ENCODE measurements at regions not wholly inside any gene's neighbourhood (a gene's known extent, or its start where the extent isn't known, plus 50 kb on each side); places are given as distances from the start of the nearest gene placed in this dataset.
A peak's percentile ranks its signal among the peaks of the same experiment; 100 is the strongest.

DNA sequence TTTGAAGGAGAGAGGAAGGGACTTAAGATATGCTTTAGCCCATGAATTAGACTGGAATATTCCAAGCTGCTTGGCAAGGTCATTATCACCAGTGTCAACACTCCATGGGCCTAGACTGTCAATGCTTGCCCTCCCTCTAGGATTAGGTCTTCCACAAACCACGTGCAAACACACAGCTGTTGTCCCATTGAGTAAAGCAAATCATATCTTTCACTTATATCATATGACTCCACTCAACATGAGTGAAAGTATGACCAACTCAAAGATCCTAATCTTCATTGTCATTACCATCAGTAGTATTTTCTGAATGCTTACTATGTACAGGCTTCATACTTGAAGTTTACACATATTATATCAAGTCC, 57.0 kb upstream of the GRAMD2B start (continued):
- TF ChIP-seq ZNF253 (CRISPR knock-in tag; IDR thresholded peaks at IDR 0.05; ENCODE audit: borderline replicate concordance): no peak
- no peak for TF ChIP-seq SIN3B (IDR thresholded peaks at IDR 0.05; ENCODE audit: low read length)
- no peak for TF ChIP-seq ZNF589 (CRISPR knock-in tag; conservative IDR thresholded peaks at IDR 0.05)
- TF ChIP-seq ZNF335 (CRISPR knock-in tag; IDR thresholded peaks at IDR 0.05): no peak
- TF ChIP-seq ZNF441 (CRISPR knock-in tag; IDR thresholded peaks at IDR 0.05; ENCODE audit: borderline replicate concordance): no peak
- no peak for TF ChIP-seq U2AF1 (optimal IDR thresholded peaks at IDR 0.05; ENCODE audit: low read depth, low read length)
- TF ChIP-seq ZSCAN9 (CRISPR knock-in tag; IDR thresholded peaks at IDR 0.05; ENCODE audit: borderline replicate concordance): peak; percentile 82; the same call in 1 of the 2 replicates
- TF ChIP-seq ZNF224 (CRISPR knock-in tag; IDR thresholded peaks at IDR 0.05): no peak
- no peak for TF ChIP-seq KDM5A (IDR thresholded peaks at IDR 0.05; ENCODE audit: borderline replicate concordance, low read length)
- peak; percentile 97 for TF ChIP-seq BCL6 (CRISPR knock-in tag; IDR thresholded peaks at IDR 0.05)
- TF ChIP-seq ATRX (CRISPR knock-in tag; IDR thresholded peaks at IDR 0.05; ENCODE audit: borderline replicate concordance): no peak
- no peak for TF ChIP-seq MXD1 (CRISPR knock-in tag; IDR thresholded peaks at IDR 0.05)
- TF ChIP-seq BRCA1 (CRISPR knock-in tag; IDR thresholded peaks at IDR 0.05): no peak
- TF ChIP-seq ZNF101 (CRISPR knock-in tag; IDR thresholded peaks at IDR 0.05; ENCODE audit: borderline replicate concordance, low read depth): no peak
- TF ChIP-seq ZBTB3 (CRISPR knock-in tag; IDR thresholded peaks at IDR 0.05; ENCODE audit: borderline replicate concordance, low read depth): no peak
- TF ChIP-seq SIX1 (CRISPR knock-in tag; IDR thresholded peaks at IDR 0.05; ENCODE audit: borderline replicate concordance): peak; percentile 27; the same call in 1 of the 2 replicates
- no peak for TF ChIP-seq ZNF136 (CRISPR knock-in tag; IDR thresholded peaks at IDR 0.05; ENCODE audit: low read depth)
- TF ChIP-seq ZSCAN21 (CRISPR knock-in tag; IDR thresholded peaks at IDR 0.05; ENCODE audit: borderline replicate concordance): no peak
- no peak for TF ChIP-seq ZNF274 (CRISPR knock-in tag; IDR thresholded peaks at IDR 0.05)
- TF ChIP-seq, protein P1, sequence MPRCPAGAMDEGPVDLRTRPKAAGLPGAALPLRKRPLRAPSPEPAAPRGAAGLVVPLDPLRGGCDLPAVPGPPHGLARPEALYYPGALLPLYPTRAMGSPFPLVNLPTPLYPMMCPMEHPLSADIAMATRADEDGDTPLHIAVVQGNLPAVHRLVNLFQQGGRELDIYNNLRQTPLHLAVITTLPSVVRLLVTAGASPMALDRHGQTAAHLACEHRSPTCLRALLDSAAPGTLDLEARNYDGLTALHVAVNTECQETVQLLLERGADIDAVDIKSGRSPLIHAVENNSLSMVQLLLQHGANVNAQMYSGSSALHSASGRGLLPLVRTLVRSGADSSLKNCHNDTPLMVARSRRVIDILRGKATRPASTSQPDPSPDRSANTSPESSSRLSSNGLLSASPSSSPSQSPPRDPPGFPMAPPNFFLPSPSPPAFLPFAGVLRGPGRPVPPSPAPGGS (CRISPR knock-in tag; IDR thresholded peaks at IDR 0.05): no peak
- TF ChIP-seq PBX2 (CRISPR knock-in tag; IDR thresholded peaks at IDR 0.05): no peak
- no peak for TF ChIP-seq RFXANK (CRISPR knock-in tag; IDR thresholded peaks at IDR 0.05)
- TF ChIP-seq ZFP36 (IDR thresholded peaks at IDR 0.05; ENCODE audit: borderline replicate concordance, low read depth, low read length, partially characterized antibody): no peak
- TF ChIP-seq TSC22D2 (CRISPR knock-in tag; IDR thresholded peaks at IDR 0.05; ENCODE audit: borderline replicate concordance): no peak
- TF ChIP-seq ZNF432 (CRISPR knock-in tag; IDR thresholded peaks at IDR 0.05; ENCODE audit: borderline replicate concordance): no peak
- TF ChIP-seq ZNF724P (CRISPR knock-in tag; IDR thresholded peaks at IDR 0.05; ENCODE audit: borderline replicate concordance): no peak
- TF ChIP-seq CBX1 (IDR thresholded peaks at IDR 0.05; ENCODE audit: low read depth): no peak
- TF ChIP-seq, protein P2, sequence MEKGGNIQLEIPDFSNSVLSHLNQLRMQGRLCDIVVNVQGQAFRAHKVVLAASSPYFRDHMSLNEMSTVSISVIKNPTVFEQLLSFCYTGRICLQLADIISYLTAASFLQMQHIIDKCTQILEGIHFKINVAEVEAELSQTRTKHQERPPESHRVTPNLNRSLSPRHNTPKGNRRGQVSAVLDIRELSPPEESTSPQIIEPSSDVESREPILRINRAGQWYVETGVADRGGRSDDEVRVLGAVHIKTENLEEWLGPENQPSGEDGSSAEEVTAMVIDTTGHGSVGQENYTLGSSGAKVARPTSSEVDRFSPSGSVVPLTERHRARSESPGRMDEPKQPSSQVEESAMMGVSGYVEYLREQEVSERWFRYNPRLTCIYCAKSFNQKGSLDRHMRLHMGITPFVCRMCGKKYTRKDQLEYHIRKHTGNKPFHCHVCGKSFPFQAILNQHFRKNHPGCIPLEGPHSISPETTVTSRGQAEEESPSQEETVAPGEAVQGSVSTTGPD (CRISPR knock-in tag; IDR thresholded peaks at IDR 0.05): no peak
- TF ChIP-seq ATF7 (IDR thresholded peaks at IDR 0.05): no peak
- no peak for TF ChIP-seq ATF7 (CRISPR knock-in tag; IDR thresholded peaks at IDR 0.05)
- TF ChIP-seq RFX3 (CRISPR knock-in tag; IDR thresholded peaks at IDR 0.05): no peak
- no peak for TF ChIP-seq ZNF30 (CRISPR knock-in tag; IDR thresholded peaks at IDR 0.05)

Measured in HepG2 (cell line).